ENCODE measurements at regions not wholly inside any gene's neighbourhood (a gene's known extent, or its start where the extent isn't known, plus 50 kb on each side); places are given as distances from the start of the nearest gene placed in this dataset.

DNA sequence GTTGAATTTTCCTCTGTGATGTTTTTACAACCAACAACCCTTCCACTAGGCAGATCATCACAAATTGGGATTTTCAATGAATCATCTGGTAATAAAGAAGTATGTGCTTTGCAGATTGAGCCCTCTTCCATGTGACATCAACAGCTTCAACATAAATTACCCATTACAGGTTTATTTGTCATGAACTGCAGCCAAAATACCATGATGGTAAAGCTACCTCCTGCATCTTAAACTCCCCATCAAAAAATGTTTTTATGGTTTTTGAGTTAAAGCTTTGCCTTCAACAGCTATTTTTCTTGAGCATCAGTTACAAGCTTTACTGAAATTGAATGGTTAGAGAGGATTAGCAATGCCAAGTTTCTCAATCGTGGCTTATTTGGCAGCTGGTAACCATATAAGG is 211.4 kb upstream of the TUSC1 start:
- no peak overlapping the region for H3K27ac ChIP-seq
- H3K4me3 ChIP-seq, result no peak overlapping the region
- H3K36me3 ChIP-seq, result no peaks in the 10 kb centered on the region
- TF ChIP-seq, protein P1, sequence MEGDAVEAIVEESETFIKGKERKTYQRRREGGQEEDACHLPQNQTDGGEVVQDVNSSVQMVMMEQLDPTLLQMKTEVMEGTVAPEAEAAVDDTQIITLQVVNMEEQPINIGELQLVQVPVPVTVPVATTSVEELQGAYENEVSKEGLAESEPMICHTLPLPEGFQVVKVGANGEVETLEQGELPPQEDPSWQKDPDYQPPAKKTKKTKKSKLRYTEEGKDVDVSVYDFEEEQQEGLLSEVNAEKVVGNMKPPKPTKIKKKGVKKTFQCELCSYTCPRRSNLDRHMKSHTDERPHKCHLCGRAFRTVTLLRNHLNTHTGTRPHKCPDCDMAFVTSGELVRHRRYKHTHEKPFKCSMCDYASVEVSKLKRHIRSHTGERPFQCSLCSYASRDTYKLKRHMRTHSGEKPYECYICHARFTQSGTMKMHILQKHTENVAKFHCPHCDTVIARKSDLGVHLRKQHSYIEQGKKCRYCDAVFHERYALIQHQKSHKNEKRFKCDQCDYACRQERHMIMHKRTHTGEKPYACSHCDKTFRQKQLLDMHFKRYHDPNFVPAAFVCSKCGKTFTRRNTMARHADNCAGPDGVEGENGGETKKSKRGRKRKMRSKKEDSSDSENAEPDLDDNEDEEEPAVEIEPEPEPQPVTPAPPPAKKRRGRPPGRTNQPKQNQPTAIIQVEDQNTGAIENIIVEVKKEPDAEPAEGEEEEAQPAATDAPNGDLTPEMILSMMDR (IDR thresholded peaks at IDR 0.05), result no peak
- intact Hi-C loops (cut with DNase I), result no loop called here
- WGBS, 2 donors, result 48 to 77% methylated on average over 1 of the region's 1 CpG
- H3K4me1 ChIP-seq, result no peaks in the 10 kb centered on the region
- H3K27me3 ChIP-seq, result no peaks in the 10 kb centered on the region
- H3K9me3 ChIP-seq, result peaks cover 0 to 8% (median 0%) of the 10 kb centered on the region in 3 donors
- no peak for DNase-seq

DNA sequence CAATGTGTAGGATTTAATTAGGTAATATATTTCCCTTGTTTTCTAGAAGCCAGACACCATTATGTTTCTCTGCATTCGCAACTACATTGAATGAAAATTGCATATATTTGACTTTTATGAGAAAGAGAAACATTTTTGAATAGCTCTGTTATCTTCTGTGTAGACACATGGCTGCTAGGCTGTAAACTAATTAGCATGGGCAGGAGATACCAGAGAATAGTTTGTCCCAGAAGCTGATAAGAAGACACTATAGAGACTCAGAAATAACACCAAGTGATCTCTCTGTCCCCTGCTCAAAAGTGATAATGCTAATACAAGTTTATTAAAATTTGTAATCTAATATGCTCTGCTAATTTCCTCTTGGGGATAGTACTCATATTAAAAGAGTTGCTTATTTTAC is 198.0 kb upstream of the TUSC1 start:
- Histone ChIP-seq H3K4me3 (no peak overlapping the region), H3K27ac (no peak overlapping the region), H3K9me3 (peaks cover 0 to under 1% (median 0%) of the 10 kb centered on the region in 3 donors), H3K27me3 (no peaks in the 10 kb centered on the region), H3K4me1 (no peaks in the 10 kb centered on the region), H3K36me3 (no peaks in the 10 kb centered on the region)
- DNase-seq, result no peak
- intact Hi-C loops (cut with DNase I), result no loop called here
- 80 to 85% methylated on average over 1 of the region's 1 CpG for whole genome bisulfite sequencing, 2 donors
- TF ChIP-seq POLR2A (IDR thresholded peaks at IDR 0.05), result no peak
- TF ChIP-seq, protein P1 (IDR thresholded peaks at IDR 0.05), result no peak

DNA sequence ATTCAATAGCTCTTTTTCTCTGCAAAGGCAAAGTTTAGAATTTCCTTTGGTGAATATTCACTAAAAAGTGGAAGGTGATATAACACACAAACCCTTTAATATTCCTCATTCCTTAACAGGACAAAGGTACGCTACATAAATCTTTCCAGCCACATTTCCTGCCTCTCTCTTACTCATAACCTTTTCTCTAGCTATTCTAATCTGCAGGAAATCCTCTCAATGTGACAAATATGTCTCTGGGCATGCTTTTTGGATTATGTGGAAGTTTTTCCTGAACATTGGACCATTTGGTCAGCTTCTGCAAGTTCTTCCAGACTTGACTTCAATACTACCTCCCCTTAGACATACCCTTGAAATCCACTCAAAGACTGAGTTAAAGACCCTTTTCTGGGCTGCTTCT is 186.3 kb upstream of the TUSC1 start:
- WGBS, 2 donors, result 56 to 71% methylated on average over 1 of the region's 1 CpG
- Histone ChIP-seq H3K4me3 (no peak overlapping the region), H3K36me3 (no peaks in the 10 kb centered on the region), H3K9me3 (no peaks in the 10 kb centered on the region), H3K4me1 (no peaks in the 10 kb centered on the region), H3K27me3 (no peaks in the 10 kb centered on the region), H3K27ac (no peak overlapping the region)
- no peak for DNase-seq
- intact Hi-C loops (cut with DNase I), result no loop called here
- TF ChIP-seq, protein P1 (IDR thresholded peaks at IDR 0.05), result no peak
- TF ChIP-seq POLR2A (IDR thresholded peaks at IDR 0.05), result no peak

DNA sequence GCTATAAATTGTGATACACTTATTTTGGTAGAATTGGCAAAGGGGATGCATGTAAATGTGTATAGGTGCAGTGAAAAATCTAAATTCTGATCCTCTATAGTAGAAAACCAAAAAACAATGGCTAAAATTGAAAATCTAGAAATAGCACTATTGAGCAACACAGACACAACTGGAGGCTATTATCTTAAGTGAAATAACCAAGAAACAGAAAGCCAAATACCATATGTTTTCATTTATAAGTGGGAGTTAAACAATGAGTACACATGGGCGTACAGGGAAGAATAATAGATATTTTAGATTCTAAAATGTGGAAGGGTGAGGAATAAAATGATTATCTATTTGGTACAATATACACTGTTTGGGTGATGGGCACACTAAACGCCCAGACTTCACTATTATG is 183.2 kb upstream of the TUSC1 start:
- H3K27ac ChIP-seq, result no peak overlapping the region
- H3K9me3 ChIP-seq, result no peaks in the 10 kb centered on the region
- no peak for TF ChIP-seq POLR2A (IDR thresholded peaks at IDR 0.05)
- H3K4me1 ChIP-seq, result no peaks in the 10 kb centered on the region
- 63 to 73% methylated on average over 2 of the region's 2 CpGs for WGBS, 2 donors
- intact Hi-C loops (cut with DNase I), result no loop called here
- no peaks in the 10 kb centered on the region for H3K27me3 ChIP-seq
- no peak overlapping the region for H3K4me3 ChIP-seq
- no peaks in the 10 kb centered on the region for H3K36me3 ChIP-seq
- no peak for DNase-seq

DNA sequence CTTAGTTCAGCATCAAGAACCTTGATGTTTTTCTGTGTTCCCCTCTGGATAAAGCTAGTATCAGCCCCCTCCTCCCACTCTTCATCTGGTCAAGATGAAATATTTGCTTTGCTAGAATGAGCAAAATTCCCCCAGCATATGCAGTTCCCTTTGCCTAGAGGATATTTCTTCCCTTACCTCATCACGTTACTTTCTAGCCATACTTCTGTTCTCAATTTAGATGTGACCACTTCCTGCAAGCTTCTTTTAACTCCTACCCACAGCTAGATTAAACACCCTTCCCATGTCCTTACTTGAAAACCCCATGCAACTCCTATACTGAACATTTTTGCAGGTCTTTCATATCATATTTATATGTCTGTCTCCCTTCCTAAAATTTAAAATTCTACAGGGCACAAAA is 178.9 kb upstream of the TUSC1 start:
- TF ChIP-seq, protein P1 (IDR thresholded peaks at IDR 0.05), result no peak
- no peak for TF ChIP-seq POLR2A (IDR thresholded peaks at IDR 0.05)
- Histone ChIP-seq H3K27me3 (no peaks in the 10 kb centered on the region), H3K4me1 (no peaks in the 10 kb centered on the region), H3K36me3 (no peaks in the 10 kb centered on the region), H3K27ac (no peak overlapping the region), H3K4me3 (no peak overlapping the region), H3K9me3 (no peaks in the 10 kb centered on the region)
- intact Hi-C loops (cut with DNase I), result no loop called here
- DNase-seq, result no peak
- 24 to 52% methylated on average over 1 of the region's 1 CpG for WGBS, 2 donors

DNA sequence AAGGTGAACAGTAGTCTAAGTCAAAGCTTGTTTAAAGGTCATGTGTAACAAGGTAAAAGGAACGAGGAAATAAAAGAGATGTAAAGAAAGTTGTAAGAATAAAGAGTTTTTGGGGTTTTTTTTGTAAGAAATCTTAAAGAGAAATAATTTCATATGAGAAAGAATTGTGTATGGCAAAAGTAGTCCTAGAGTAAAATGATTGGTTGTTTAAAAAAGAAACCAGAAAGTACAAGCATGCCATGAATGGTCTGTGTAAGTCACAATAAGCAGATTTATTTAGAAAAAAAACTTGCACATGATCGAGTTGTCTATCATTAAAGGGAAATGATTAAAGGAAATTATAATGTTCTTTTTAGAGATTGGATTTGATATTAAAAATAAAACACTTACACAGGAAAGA is 172.6 kb upstream of the TUSC1 start:
- H3K27ac ChIP-seq, result no peak overlapping the region
- H3K4me3 ChIP-seq, result no peak overlapping the region
- no peaks in the 10 kb centered on the region for H3K9me3 ChIP-seq
- no peak for DNase-seq
- no peaks in the 10 kb centered on the region for H3K4me1 ChIP-seq
- TF ChIP-seq, protein P1 (IDR thresholded peaks at IDR 0.05), result no peak
- TF ChIP-seq POLR2A (IDR thresholded peaks at IDR 0.05), result no peak
- 42 to 56% methylated on average over 2 of the region's 2 CpGs for WGBS, 2 donors
- intact Hi-C loops (cut with DNase I), result no loop called here
- no peaks in the 10 kb centered on the region for H3K27me3 ChIP-seq
- H3K36me3 ChIP-seq, result no peaks in the 10 kb centered on the region
